T-helper 1 cell treated with Interleukin-12 subunit alpha and Interleukin-12 subunit beta and Interleukin-4 antibody, amounts not matched to agents 30 μg/mL and 1 μg/mL, for 36 hours (primary cell): ENCODE measurements at regions not wholly inside any gene's neighbourhood (a gene's known extent, or its start where the extent isn't known, plus 50 kb on each side); places are given as distances from the start of the nearest gene placed in this dataset.
"Not testable (repeated sequence)": the region's sequence is repeated elsewhere in the genome, so short reads cannot be mapped to it uniquely, and the experiment has no call there.

Experiments used
- H3K27ac Mint-ChIP-seq: one replicate; pipeline ENCODE4 v1.8.0; 2021; ENCODE audit warnings: mild to moderate bottlenecking, mixed read lengths
- H3K27me3 Mint-ChIP-seq: one replicate; pipeline ENCODE4 v1.8.0; 2021; ENCODE audit warnings: low read depth, mixed read lengths
- H3K36me3 Mint-ChIP-seq: one replicate; pipeline ENCODE4 v1.8.0; 2021; ENCODE audit warnings: low read depth, mixed read lengths
- H3K4me1 Mint-ChIP-seq: one replicate; pipeline ENCODE4 v1.8.0; 2021; ENCODE audit warnings: low read depth, mixed read lengths
- H3K4me3 Mint-ChIP-seq: one replicate; pipeline ENCODE4 v1.8.0; 2021; ENCODE audit warnings: mild to moderate bottlenecking, moderate library complexity, mixed read lengths
- H3K9me3 Mint-ChIP-seq: one replicate; pipeline ENCODE4 v1.8.0; 2021; ENCODE audit warnings: mixed read lengths

DNA sequence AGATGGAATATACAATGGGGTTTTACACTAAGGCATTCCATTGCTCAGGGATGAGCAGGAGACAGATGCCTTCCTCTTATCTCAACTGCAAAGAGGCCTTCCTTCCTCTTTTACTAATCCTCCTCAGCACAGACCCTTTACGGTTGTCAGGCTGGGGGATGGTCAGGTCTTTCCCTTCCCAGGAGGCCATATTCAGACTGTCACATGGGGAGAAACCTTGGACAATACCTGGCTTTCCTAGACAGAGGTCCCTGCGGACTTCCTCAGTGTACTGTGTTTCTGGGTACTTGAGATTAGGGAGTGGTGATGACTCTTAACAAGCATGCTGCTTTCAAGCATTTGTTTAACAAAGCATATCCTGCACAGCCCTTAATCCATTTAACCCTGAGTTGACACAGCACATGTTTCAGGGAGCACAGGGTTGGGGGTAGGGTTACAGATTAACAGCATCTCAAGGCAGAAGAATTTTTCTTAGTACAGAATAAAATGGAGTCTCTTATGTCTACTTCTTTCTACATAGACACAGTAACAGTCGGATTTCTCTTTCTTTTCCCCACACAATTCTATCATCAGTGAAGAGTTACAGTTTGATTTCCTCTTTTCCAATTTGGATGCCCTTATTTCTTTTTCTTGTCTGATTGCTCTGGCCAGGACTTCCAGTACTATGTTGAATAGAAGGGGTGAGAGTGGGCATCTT lies 737.1 kb downstream of the TRHDE start:
- H3K27ac Mint-ChIP-seq, H3K4me3 Mint-ChIP-seq, H3K9me3 Mint-ChIP-seq, H3K36me3 Mint-ChIP-seq, H3K4me1 Mint-ChIP-seq, H3K27me3 Mint-ChIP-seq: not testable (repeated sequence)

DNA sequence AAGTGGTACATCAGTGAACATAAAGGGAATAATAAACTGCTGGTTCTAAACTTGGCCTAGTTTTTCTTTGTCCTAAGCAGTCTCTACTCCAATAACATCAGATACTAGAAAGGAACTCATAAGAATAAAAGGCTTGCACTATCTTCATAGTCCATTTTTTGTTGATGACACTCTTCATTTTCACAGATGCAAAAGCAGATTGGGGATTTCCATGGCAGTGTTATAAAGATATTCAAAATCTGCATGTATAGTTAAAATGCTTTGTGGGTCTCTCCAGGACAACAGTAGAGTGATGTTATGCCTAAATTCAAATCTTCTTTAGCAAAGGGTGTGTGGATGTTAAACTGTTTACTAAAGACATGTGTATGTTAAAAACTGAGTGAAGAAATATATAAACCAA lies 745.8 kb downstream of the TRHDE start:
- Mint-ChIP-seq H3K36me3 (no peaks in the 10 kb centered on the region), H3K27ac (no peak overlapping the region), H3K4me3 (no peak overlapping the region), H3K4me1 (no peaks in the 10 kb centered on the region), H3K9me3 (peaks cover 16% of the 10 kb centered on the region), H3K27me3 (no peaks in the 10 kb centered on the region)

DNA sequence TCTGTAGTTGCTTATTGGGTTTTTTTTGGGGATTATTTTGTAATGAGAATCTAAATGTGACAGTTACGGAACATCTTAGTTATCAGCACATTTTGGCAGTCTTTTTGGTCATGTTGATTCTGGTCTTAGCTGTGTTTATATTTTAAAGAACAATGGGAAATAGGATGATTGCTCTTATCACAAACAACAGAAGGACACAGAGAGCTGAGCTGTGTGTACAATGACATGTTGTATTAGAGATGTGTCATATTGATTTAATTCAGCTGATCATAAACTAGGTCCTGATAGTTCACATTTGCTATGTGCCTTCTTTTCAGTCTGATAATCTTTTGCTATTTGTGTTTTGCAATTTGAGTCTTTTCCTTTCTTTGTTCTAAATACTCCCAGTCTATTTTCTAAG lies 781.7 kb downstream of the TRHDE start:
- H3K4me1 Mint-ChIP-seq = no peaks in the 10 kb centered on the region
- H3K27me3 Mint-ChIP-seq = no peaks in the 10 kb centered on the region
- peaks cover 16% of the 10 kb centered on the region for H3K9me3 Mint-ChIP-seq
- no peak overlapping the region for H3K4me3 Mint-ChIP-seq
- H3K27ac Mint-ChIP-seq = no peak overlapping the region
- no peaks in the 10 kb centered on the region for H3K36me3 Mint-ChIP-seq

DNA sequence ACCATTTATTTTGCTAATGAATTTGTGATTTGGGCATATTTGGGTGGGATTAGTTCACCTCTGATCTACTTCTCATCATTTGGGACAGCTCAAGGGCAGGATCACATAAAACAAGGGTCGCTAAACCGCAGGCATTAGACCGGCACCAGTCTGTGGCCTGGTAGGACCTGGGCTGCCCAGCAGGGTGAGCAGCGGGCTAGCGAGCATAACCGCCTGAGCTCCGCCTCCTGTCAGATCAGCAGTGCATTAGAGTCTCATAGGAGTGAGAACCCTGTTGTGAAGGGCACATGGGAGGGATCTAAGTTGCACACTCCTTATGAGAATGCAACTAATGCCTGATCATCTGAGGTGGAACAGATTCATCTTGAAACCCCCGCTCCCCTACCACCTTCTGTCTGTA lies 785.3 kb downstream of the TRHDE start:
- H3K4me1 Mint-ChIP-seq = no peaks in the 10 kb centered on the region
- no peak overlapping the region for H3K4me3 Mint-ChIP-seq
- H3K27me3 Mint-ChIP-seq = no peaks in the 10 kb centered on the region
- no peaks in the 10 kb centered on the region for H3K36me3 Mint-ChIP-seq
- no peak overlapping the region for H3K27ac Mint-ChIP-seq
- H3K9me3 Mint-ChIP-seq = peaks cover 16% of the 10 kb centered on the region

DNA sequence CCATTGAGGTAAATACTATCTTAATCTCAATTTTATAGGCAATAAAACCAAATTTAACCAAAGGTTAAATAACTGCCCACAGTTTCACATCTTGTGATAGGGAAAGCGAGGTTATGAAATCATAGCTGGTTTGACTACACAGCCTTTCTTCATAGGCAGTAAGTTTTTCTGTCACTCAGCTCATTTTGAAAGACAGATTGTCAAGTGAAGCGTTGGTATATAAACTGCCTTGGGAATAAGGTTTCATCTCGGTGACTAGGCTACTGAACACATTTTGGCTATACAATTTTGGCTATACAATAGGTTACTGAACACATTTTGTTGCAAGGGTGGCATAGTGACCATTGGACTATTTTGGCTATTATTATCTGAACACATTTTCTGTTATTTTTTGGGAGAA lies 793.7 kb downstream of the TRHDE start:
- Mint-ChIP-seq H3K27ac (no peak overlapping the region), H3K4me1 (no peaks in the 10 kb centered on the region), H3K9me3 (peaks cover 8% of the 10 kb centered on the region), H3K4me3 (no peak overlapping the region), H3K27me3 (no peaks in the 10 kb centered on the region), H3K36me3 (no peaks in the 10 kb centered on the region)

DNA sequence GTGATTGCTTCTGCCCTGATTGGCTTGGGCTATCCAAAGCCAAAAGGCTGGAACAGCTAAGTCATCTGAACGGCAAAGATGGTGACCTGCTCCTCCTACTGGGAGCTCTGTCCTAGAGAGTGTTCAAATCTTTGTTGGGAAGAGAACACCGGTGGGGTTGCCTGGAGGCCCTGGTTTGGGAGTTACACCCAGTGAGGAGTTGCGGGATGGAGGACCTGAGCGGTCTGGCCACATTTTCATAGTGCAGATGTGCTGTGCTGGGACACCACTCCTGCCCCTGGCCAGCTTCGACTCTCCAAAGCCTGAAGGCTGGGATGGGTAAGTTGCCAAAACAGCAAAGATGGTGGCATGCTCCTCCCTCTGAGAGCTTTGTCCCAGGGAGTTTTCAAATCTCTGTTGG lies 795.4 kb downstream of the TRHDE start:
- peaks cover 13% of the 10 kb centered on the region for H3K9me3 Mint-ChIP-seq
- no peak overlapping the region for H3K4me3 Mint-ChIP-seq
- H3K36me3 Mint-ChIP-seq = no peaks in the 10 kb centered on the region
- no peaks in the 10 kb centered on the region for H3K27me3 Mint-ChIP-seq
- H3K4me1 Mint-ChIP-seq = no peaks in the 10 kb centered on the region
- no peak overlapping the region for H3K27ac Mint-ChIP-seq

DNA sequence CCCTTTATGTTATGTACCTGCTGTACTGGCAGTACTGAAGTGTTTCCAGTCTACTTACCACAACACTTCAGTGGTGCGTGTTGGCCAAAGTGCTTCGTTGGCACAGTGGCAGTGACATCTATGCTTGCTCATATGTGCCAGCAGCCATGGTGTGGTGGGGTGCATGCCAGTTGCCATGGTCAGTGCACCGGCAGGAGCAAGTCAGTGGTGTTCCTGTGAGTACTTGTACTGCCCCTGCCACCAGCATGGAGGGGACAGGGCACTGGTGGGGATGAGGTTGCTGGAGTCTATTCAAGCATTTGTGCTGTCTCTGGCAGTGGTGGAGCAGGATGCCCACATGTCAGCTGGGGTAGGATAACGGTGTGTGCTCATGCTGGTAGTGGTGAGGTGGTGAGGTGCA lies 800.0 kb downstream of the TRHDE start:
- no peaks in the 10 kb centered on the region for H3K27me3 Mint-ChIP-seq
- peaks cover 13% of the 10 kb centered on the region for H3K9me3 Mint-ChIP-seq
- no peaks in the 10 kb centered on the region for H3K4me1 Mint-ChIP-seq
- H3K4me3 Mint-ChIP-seq = no peak overlapping the region
- H3K27ac Mint-ChIP-seq = no peak overlapping the region
- H3K36me3 Mint-ChIP-seq = no peaks in the 10 kb centered on the region

DNA sequence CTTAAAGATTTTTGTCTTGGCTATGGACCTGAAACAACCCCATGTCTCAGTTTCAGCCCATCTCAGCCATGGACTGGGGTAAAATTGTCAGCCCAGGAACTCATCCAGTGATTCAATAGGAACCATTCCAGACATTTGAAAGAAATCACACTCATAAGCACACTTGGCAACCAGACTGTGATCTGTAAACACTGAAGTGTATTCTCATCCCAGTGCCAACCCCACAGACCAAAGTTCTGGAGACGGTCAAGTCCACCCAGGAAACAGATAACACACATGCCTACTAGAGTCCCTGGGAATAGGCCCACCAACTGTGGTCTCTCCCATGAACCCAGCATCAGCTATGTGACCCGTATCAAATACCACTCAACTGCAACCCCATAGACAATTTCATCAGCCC lies 804.6 kb downstream of the TRHDE start:
- no peak overlapping the region for H3K27ac Mint-ChIP-seq
- H3K36me3 Mint-ChIP-seq = no peaks in the 10 kb centered on the region
- no peak overlapping the region for H3K4me3 Mint-ChIP-seq
- H3K27me3 Mint-ChIP-seq = no peaks in the 10 kb centered on the region
- peaks cover under 1% of the 10 kb centered on the region for H3K9me3 Mint-ChIP-seq
- no peaks in the 10 kb centered on the region for H3K4me1 Mint-ChIP-seq

DNA sequence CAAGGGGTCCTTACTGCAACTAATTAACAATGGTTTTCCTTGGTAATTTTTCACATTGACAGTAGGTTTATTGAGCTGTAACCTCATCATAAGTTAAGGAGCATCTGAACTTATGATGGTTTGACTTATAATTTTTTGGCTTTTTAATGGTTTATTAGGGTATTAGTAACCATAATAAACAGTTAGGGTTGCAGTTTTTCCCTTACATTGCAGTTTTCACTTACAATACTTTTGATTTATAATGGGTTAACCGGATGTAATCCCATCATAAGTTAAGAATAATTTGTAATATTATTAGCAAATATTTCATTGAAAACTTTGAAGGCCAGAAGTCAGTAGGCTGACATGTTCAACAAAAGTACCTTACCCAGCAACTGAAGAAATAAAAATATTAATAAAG lies 811.6 kb downstream of the TRHDE start:
- Mint-ChIP-seq H3K4me3 (no peak overlapping the region), H3K27me3 (no peaks in the 10 kb centered on the region), H3K9me3 (peaks cover 19% of the 10 kb centered on the region), H3K36me3 (no peaks in the 10 kb centered on the region), H3K4me1 (no peaks in the 10 kb centered on the region), H3K27ac (no peak overlapping the region)

DNA sequence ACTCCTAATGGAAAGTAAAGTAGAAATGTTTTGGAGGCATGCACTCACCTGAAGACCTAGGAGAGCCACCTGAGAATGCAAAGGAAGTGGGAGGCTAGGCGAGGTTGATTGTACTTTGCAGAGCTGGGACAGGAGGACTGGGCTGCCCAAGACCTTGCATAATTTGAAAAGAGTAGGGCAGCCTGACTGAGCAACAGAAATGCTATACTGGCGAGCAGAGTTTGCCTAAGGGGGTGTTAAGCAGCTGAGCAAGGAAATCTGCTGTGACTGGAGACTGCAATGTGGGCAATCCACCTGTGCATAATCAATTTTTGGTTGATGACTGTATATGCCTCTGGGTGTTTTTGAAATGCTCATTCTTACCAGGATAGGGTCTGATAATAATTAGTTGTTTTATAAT lies 834.1 kb downstream of the TRHDE start:
- Mint-ChIP-seq H3K36me3 (no peaks in the 10 kb centered on the region), H3K9me3 (peaks cover 11% of the 10 kb centered on the region), H3K27ac (no peak overlapping the region), H3K27me3 (no peaks in the 10 kb centered on the region), H3K4me3 (no peak overlapping the region), H3K4me1 (no peaks in the 10 kb centered on the region)

DNA sequence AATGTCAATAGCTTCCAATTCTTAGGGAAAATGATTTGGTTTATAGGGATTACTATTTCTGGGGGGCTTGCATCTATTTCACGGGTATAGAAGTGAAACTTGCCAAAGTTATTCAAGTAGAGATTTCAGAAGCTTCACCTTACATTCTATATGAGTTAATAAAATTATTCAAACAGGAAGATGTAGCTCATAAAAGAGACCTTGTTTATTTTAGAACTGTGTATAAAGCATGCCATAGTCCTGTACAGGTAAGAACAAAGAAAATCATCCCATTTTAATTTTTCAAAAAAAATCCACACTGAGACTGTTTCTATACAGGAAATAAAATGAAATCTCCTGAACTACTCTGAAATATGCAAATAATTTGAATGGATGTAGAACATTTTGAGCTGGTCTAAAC lies 834.7 kb downstream of the TRHDE start:
- no peak overlapping the region for H3K27ac Mint-ChIP-seq
- no peak overlapping the region for H3K4me3 Mint-ChIP-seq
- H3K27me3 Mint-ChIP-seq = no peaks in the 10 kb centered on the region
- no peaks in the 10 kb centered on the region for H3K4me1 Mint-ChIP-seq
- H3K36me3 Mint-ChIP-seq = no peaks in the 10 kb centered on the region
- peaks cover 11% of the 10 kb centered on the region for H3K9me3 Mint-ChIP-seq

DNA sequence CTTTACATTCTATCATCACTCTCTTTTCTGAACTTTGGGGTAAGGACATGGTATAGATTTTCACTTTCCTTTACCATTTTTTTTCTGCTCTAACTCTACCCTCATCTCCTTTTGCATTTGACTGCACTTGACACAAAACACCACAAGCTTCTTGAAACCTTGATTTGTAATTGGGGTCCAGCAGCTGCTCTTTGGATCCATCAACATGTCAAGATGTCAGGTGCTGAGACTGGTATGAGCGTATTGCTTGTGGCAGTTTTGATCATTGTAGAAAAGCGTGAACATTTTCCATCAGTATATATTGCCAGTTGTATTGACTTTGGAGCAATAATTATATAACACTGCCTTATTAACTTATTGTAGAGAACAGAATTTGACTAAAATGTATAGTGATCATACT lies 838.6 kb downstream of the TRHDE start:
- no peaks in the 10 kb centered on the region for H3K4me1 Mint-ChIP-seq
- H3K27me3 Mint-ChIP-seq = no peaks in the 10 kb centered on the region
- H3K36me3 Mint-ChIP-seq = no peaks in the 10 kb centered on the region
- H3K4me3 Mint-ChIP-seq = no peak overlapping the region
- no peak overlapping the region for H3K27ac Mint-ChIP-seq
- peaks cover 4% of the 10 kb centered on the region for H3K9me3 Mint-ChIP-seq

DNA sequence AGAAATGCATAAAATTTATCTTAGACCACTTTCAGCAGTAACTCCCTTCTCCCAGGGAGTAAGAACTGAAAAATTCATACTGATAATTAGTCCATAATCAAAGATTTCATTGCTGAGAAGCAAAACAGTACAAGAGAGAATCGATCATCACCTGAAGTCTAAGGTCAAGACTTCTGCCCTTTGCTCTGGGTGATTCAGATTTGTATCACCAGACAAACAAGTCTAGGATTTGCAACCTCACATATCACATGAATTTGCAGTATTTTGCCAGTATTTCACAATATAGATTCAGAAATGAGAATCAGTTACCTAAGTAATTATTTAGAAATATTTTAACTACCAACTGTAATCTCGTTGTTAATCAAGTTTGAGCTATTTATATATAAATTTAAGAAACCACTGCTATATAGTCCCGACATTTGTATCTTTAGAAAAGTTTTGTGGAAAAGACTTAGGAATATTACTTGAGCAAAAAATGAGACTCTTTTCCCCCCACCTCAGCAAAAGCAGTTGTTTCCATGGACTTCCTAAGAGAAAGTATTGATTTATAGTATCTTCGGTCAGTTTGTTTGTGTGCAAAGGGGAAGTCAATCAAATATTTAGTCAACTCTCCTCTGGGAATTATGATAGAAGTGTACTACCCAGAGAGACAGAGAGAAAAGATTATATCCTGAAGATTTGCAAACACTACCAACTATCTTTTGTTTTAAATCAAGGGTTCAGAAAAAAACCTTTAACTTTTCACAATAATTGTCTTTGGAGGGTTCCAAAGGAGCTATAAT lies 840.1 kb downstream of the TRHDE start:
- Mint-ChIP-seq H3K27ac (no peak overlapping the region), H3K4me3 (no peak overlapping the region), H3K9me3 (peaks cover 4% of the 10 kb centered on the region), H3K36me3 (no peaks in the 10 kb centered on the region), H3K27me3 (no peaks in the 10 kb centered on the region), H3K4me1 (no peaks in the 10 kb centered on the region)

DNA sequence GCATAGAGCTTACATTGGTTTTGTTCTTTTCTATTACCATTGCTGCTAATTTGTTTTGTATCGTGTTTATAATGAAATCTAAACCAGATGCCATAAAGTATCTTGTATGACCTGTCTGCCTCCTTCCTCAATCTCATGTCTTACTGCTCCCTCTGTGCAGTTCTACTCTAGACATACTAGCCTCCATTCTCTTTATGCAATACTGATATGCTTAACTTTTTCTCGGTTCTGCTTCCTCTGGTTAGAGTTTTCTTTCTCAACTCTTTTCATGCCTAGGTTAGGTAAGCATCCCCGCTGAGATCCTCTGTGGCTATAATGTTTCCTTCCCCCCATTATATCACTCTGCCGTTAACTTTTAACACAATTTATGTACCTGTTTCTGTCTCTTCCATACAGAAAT lies 852.3 kb downstream of the TRHDE start:
- no peaks in the 10 kb centered on the region for H3K9me3 Mint-ChIP-seq
- H3K27ac Mint-ChIP-seq = no peak overlapping the region
- no peaks in the 10 kb centered on the region for H3K27me3 Mint-ChIP-seq
- H3K4me3 Mint-ChIP-seq = no peak overlapping the region
- H3K4me1 Mint-ChIP-seq = no peaks in the 10 kb centered on the region
- no peaks in the 10 kb centered on the region for H3K36me3 Mint-ChIP-seq

DNA sequence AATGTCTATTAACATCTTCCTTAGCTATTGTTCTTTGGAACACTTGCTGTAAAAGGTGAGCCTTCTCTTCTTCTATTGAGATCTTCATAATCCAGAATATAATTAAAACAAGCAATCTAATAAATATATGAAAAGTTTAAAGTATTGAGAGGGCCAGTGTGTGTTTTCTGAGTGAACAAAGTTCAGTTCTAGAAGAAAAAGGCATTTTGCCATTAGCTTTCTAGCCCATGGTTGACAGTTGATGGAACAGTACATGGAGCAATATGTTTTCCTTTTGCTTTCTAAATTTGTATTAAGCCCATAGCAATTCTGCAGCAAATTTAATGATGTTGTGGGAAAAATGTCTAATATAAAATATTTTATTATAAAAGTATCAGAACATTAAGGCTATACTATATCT lies 853.0 kb downstream of the TRHDE start:
- Mint-ChIP-seq H3K27ac (no peak overlapping the region), H3K4me3 (no peak overlapping the region), H3K4me1 (no peaks in the 10 kb centered on the region), H3K36me3 (no peaks in the 10 kb centered on the region), H3K9me3 (peaks cover 3% of the 10 kb centered on the region), H3K27me3 (no peaks in the 10 kb centered on the region)
